WTC11 (cell line): ENCODE measurements at regions not wholly inside any gene's neighbourhood (a gene's known extent, or its start where the extent isn't known, plus 50 kb on each side); places are given as distances from the start of the nearest gene placed in this dataset.

ENCODE experiments used
- CREM ChIP-seq: sonication (generic); formaldehyde crosslinking; IDR thresholded peaks from 2 replicates; pipeline ENCODE4 v1.8.1; 2022; ENCODE audit warnings: mild to moderate bottlenecking, missing genetic modification reagents, moderate library complexity
- TF ChIP-seq, protein P1 (sequence below): sonication (generic); formaldehyde crosslinking; IDR thresholded peaks from 2 replicates; pipeline ENCODE4 v1.8.0; 2023; ENCODE audit warnings: missing genetic modification reagents, mild to moderate bottlenecking, borderline replicate concordance
- TF ChIP-seq, protein P2 (sequence below): fragments of 200-600 bp; IDR thresholded peaks from 2 replicates; pipeline ENCODE4 v1.8.0; 2022; ENCODE audit warnings: antibody characterized with exemption
- TF ChIP-seq, protein P3 (sequence below): sonication (generic); formaldehyde crosslinking; IDR thresholded peaks from 2 replicates; pipeline ENCODE4 v1.8.0; 2022; ENCODE audit warnings: missing genetic modification reagents

DNA sequence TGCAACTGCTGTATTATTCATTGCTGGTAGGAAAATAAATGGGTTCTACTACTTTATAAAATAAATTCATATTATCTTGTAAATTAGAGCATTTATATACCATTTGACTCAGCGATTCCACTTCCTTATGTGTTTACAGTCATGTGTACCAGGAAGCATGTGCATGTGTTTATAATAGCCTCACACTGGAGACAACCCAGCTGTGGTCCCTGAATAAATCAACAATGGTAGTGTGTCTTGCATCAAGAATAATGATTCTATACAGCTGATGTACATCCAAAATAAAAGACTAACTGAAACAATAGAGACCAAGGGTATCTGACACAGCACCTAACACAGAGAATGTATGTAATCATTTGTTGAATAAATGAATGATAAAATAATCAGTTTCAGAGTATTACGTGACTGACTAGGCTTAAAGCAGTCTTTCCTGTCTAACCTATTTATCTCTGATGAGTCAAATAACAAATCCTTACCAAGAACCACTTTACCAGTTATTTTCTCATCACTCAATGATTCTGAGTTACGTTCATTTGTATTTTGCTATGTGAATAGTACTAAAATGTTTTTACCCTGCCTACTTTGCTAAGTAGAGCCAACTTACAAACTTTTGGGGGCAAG is 216.8 kb downstream of the UBE2E3 start:
- TF ChIP-seq, protein P1, sequence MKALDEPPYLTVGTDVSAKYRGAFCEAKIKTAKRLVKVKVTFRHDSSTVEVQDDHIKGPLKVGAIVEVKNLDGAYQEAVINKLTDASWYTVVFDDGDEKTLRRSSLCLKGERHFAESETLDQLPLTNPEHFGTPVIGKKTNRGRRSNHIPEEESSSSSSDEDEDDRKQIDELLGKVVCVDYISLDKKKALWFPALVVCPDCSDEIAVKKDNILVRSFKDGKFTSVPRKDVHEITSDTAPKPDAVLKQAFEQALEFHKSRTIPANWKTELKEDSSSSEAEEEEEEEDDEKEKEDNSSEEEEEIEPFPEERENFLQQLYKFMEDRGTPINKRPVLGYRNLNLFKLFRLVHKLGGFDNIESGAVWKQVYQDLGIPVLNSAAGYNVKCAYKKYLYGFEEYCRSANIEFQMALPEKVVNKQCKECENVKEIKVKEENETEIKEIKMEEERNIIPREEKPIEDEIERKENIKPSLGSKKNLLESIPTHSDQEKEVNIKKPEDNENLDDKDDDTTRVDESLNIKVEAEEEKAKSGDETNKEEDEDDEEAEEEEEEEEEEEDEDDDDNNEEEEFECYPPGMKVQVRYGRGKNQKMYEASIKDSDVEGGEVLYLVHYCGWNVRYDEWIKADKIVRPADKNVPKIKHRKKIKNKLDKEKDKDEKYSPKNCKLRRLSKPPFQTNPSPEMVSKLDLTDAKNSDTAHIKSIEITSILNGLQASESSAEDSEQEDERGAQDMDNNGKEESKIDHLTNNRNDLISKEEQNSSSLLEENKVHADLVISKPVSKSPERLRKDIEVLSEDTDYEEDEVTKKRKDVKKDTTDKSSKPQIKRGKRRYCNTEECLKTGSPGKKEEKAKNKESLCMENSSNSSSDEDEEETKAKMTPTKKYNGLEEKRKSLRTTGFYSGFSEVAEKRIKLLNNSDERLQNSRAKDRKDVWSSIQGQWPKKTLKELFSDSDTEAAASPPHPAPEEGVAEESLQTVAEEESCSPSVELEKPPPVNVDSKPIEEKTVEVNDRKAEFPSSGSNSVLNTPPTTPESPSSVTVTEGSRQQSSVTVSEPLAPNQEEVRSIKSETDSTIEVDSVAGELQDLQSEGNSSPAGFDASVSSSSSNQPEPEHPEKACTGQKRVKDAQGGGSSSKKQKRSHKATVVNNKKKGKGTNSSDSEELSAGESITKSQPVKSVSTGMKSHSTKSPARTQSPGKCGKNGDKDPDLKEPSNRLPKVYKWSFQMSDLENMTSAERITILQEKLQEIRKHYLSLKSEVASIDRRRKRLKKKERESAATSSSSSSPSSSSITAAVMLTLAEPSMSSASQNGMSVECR (CRISPR knock-in tag) = no peak
- TF ChIP-seq, protein P2, sequence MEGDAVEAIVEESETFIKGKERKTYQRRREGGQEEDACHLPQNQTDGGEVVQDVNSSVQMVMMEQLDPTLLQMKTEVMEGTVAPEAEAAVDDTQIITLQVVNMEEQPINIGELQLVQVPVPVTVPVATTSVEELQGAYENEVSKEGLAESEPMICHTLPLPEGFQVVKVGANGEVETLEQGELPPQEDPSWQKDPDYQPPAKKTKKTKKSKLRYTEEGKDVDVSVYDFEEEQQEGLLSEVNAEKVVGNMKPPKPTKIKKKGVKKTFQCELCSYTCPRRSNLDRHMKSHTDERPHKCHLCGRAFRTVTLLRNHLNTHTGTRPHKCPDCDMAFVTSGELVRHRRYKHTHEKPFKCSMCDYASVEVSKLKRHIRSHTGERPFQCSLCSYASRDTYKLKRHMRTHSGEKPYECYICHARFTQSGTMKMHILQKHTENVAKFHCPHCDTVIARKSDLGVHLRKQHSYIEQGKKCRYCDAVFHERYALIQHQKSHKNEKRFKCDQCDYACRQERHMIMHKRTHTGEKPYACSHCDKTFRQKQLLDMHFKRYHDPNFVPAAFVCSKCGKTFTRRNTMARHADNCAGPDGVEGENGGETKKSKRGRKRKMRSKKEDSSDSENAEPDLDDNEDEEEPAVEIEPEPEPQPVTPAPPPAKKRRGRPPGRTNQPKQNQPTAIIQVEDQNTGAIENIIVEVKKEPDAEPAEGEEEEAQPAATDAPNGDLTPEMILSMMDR = no peak
- TF ChIP-seq, protein P3, sequence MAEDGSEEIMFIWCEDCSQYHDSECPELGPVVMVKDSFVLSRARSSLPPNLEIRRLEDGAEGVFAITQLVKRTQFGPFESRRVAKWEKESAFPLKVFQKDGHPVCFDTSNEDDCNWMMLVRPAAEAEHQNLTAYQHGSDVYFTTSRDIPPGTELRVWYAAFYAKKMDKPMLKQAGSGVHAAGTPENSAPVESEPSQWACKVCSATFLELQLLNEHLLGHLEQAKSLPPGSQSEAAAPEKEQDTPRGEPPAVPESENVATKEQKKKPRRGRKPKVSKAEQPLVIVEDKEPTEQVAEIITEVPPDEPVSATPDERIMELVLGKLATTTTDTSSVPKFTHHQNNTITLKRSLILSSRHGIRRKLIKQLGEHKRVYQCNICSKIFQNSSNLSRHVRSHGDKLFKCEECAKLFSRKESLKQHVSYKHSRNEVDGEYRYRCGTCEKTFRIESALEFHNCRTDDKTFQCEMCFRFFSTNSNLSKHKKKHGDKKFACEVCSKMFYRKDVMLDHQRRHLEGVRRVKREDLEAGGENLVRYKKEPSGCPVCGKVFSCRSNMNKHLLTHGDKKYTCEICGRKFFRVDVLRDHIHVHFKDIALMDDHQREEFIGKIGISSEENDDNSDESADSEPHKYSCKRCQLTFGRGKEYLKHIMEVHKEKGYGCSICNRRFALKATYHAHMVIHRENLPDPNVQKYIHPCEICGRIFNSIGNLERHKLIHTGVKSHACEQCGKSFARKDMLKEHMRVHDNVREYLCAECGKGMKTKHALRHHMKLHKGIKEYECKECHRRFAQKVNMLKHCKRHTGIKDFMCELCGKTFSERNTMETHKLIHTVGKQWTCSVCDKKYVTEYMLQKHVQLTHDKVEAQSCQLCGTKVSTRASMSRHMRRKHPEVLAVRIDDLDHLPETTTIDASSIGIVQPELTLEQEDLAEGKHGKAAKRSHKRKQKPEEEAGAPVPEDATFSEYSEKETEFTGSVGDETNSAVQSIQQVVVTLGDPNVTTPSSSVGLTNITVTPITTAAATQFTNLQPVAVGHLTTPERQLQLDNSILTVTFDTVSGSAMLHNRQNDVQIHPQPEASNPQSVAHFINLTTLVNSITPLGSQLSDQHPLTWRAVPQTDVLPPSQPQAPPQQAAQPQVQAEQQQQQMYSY (CRISPR knock-in tag) = no peak
- no peak for TF ChIP-seq CREM
